NB4 (cell line): ENCODE measurements at regions not wholly inside any gene's neighbourhood (a gene's known extent, or its start where the extent isn't known, plus 50 kb on each side); places are given as distances from the start of the nearest gene placed in this dataset.

Experiments
- DNase-seq: peaks from one replicate; pipeline ENCODE4 v3.0.0; 2010; ENCODE audit warnings: low read depth
- H3K4me3 ChIP-seq: one replicate; pipeline ENCODE4 v1.5.1; 2011; ENCODE audit warnings: mild to moderate bottlenecking, low read depth, low read length, moderate library complexity
- CTCF ChIP-seq: IDR thresholded peaks from one replicate; pipeline ENCODE4 v1.5.1; 2012; ENCODE audit warnings: low read depth, low read length
- MAX ChIP-seq: IDR thresholded peaks from 2 replicates; pipeline ENCODE4 v1.6.1; 2011; ENCODE audit warnings: low read depth, low read length
- MYC ChIP-seq: IDR thresholded peaks from 2 replicates; pipeline ENCODE4 v1.6.1; 2011; ENCODE audit warnings: low read depth, low read length
- POLR2A ChIP-seq: IDR thresholded peaks from 2 replicates; pipeline ENCODE4 v1.6.1; 2011; ENCODE audit warnings: mild to moderate bottlenecking; ENCODE audit not compliant: insufficient read length; ENCODE audit errors: extremely low read depth

GRCh38 chr20:58595167-58595566 lies 55.9 kb upstream of the STX16 start:
- TF ChIP-seq MYC (no peak), CTCF (no peak), MAX (no peak), POLR2A (no peak)
- no peak overlapping the region for H3K4me3 ChIP-seq
- DNase-seq = no peak

- TF ChIP-seq POLR2A (no peak), CTCF (no peak), MYC (no peak), MAX (no peak)
- DNase-seq = no peak
- no peak overlapping the region for H3K4me3 ChIP-seq
Measured at GRCh38 chr20:58593880-58594638, 57.0 kb upstream of the STX16 start.

- DNase-seq = no peak
- H3K4me3 ChIP-seq = no peak overlapping the region
- TF ChIP-seq MAX (no peak), POLR2A (no peak), CTCF (no peak), MYC (no peak)
Measured at GRCh38 chr20:58592076-58592695, 58.9 kb upstream of the STX16 start.

- no peak for DNase-seq
- no peak overlapping the region for H3K4me3 ChIP-seq
- TF ChIP-seq CTCF = no peak
- no peak for TF ChIP-seq MYC
- no peak for TF ChIP-seq MAX
- TF ChIP-seq POLR2A = no peak
Measured at GRCh38 chr20:58590679-58591473, 60.2 kb upstream of the STX16 start.

- H3K4me3 ChIP-seq = no peak overlapping the region
- no peak for DNase-seq
- no peak for TF ChIP-seq POLR2A
- TF ChIP-seq MAX = no peak
- TF ChIP-seq MYC = no peak
- TF ChIP-seq CTCF = no peak
Measured at GRCh38 chr20:58587467-58587866, 63.6 kb upstream of the STX16 start.
